WTC11 (cell line): ENCODE measurements at regions not wholly inside any gene's neighbourhood (a gene's known extent, or its start where the extent isn't known, plus 50 kb on each side); places are given as distances from the start of the nearest gene placed in this dataset.

Experiments
- ATAC-seq: fragments of 200-7000 bp; cut with Tn5 transposase; 2 replicates; pipeline ENCODE4 v1.10.0; 2021; ENCODE audit warnings: mild to moderate bottlenecking, moderate library complexity
- CTCF ChIA-PET: fragments of 300-600 bp; sonication (Branson Sonifier 250); formaldehyde crosslinking; loops from one replicate; lab custom pipeline; 2021; ENCODE audit warnings: antibody characterized with exemption; lab: Charles Lee
- POLR2A ChIA-PET: fragments of 350-600 bp; sonication (Branson Sonifier 250); formaldehyde crosslinking; loops from one replicate; lab custom pipeline; 2021; ENCODE audit warnings: antibody characterized with exemption; lab: Charles Lee
- DNase-seq: peaks from one replicate; pipeline ENCODE4 v3.0.0; 2021; ENCODE audit warnings: low spot score
- H3K27ac Mint-ChIP-seq: 2 replicates; pipeline ENCODE4 v1.8.0; 2021; ENCODE audit warnings: mixed read lengths
- H3K27me3 Mint-ChIP-seq: 2 replicates; pipeline ENCODE4 v1.8.0; 2021; ENCODE audit warnings: low read depth, mild to moderate bottlenecking, moderate library complexity, mixed read lengths
- H3K36me3 Mint-ChIP-seq: 2 replicates; pipeline ENCODE4 v1.8.0; 2021; ENCODE audit warnings: mixed read lengths
- H3K4me1 Mint-ChIP-seq: 2 replicates; pipeline ENCODE4 v1.8.0; 2022; ENCODE audit warnings: mixed read lengths
- H3K4me3 Mint-ChIP-seq: 2 replicates; pipeline ENCODE4 v1.8.0; 2021; ENCODE audit warnings: mild to moderate bottlenecking, moderate library complexity, mixed read lengths
- H3K9me3 Mint-ChIP-seq: 2 replicates; pipeline ENCODE4 v1.8.0; 2021; ENCODE audit warnings: mixed read lengths
- CBFB ChIP-seq: sonication (generic); formaldehyde crosslinking; IDR thresholded peaks from 2 replicates; pipeline ENCODE4 v1.8.1; 2022; ENCODE audit warnings: mild to moderate bottlenecking, low read depth, missing genetic modification reagents
- EMX1 ChIP-seq: fragments of 250-450 bp; sonication (Bioruptor Pico); IDR thresholded peaks from 2 replicates; pipeline ENCODE4 v1.8.0; 2021; ENCODE audit warnings: mild to moderate bottlenecking
- FOXK1 ChIP-seq: sonication (generic); formaldehyde crosslinking; IDR thresholded peaks from 2 replicates; pipeline ENCODE4 v1.8.0; 2022; ENCODE audit warnings: mild to moderate bottlenecking, moderate library complexity, missing genetic modification reagents
- FOXP1 ChIP-seq: sonication (generic); formaldehyde crosslinking; IDR thresholded peaks from 2 replicates; pipeline ENCODE4 v1.8.0; 2022; ENCODE audit warnings: missing genetic modification reagents, mild to moderate bottlenecking, moderate library complexity, borderline replicate concordance
- NFATC4 ChIP-seq: fragments of 250-450 bp; sonication (Bioruptor Pico); IDR thresholded peaks from 2 replicates; pipeline ENCODE4 v1.9.0; 2021; ENCODE audit warnings: mild to moderate bottlenecking
- NR1H2 ChIP-seq: sonication (generic); formaldehyde crosslinking; IDR thresholded peaks from 2 replicates; pipeline ENCODE4 v1.9.0; 2021; ENCODE audit warnings: mild to moderate bottlenecking, moderate library complexity, missing genetic modification reagents
- RORB ChIP-seq: fragments of 250-450 bp; sonication (Bioruptor Pico); IDR thresholded peaks from 2 replicates; pipeline ENCODE4 v1.9.0; 2021; ENCODE audit warnings: mild to moderate bottlenecking
- SMAD3 ChIP-seq: sonication (generic); formaldehyde crosslinking; IDR thresholded peaks from 2 replicates; pipeline ENCODE4 v1.8.0; 2022; ENCODE audit warnings: missing genetic modification reagents, mild to moderate bottlenecking, borderline replicate concordance
- TEAD1 ChIP-seq: sonication (generic); formaldehyde crosslinking; IDR thresholded peaks from 2 replicates; pipeline ENCODE4 v1.8.0; 2022; ENCODE audit warnings: mild to moderate bottlenecking, missing genetic modification reagents
- TEAD4 ChIP-seq: sonication (generic); formaldehyde crosslinking; IDR thresholded peaks from 2 replicates; pipeline ENCODE4 v1.8.0; 2022; ENCODE audit warnings: mild to moderate bottlenecking, missing genetic modification reagents
- ZNF219 ChIP-seq: sonication (generic); formaldehyde crosslinking; IDR thresholded peaks from 2 replicates; pipeline ENCODE4 v1.8.0; 2023; ENCODE audit warnings: missing genetic modification reagents, mild to moderate bottlenecking, borderline replicate concordance
- ZNF232 ChIP-seq: sonication (generic); formaldehyde crosslinking; IDR thresholded peaks from 2 replicates; pipeline ENCODE4 v1.8.0; 2022; ENCODE audit warnings: mild to moderate bottlenecking, missing genetic modification reagents
- ZNF263 ChIP-seq: sonication (generic); formaldehyde crosslinking; IDR thresholded peaks from 2 replicates; pipeline ENCODE4 v1.8.1; 2022; ENCODE audit warnings: low read depth, mild to moderate bottlenecking, moderate library complexity, missing genetic modification reagents
- ZNF317 ChIP-seq: sonication (generic); formaldehyde crosslinking; IDR thresholded peaks from 2 replicates; pipeline ENCODE4 v1.8.1; 2023; ENCODE audit warnings: low read depth, mild to moderate bottlenecking, moderate library complexity, missing genetic modification reagents, borderline replicate concordance
- ZNF396 ChIP-seq: fragments of 250-450 bp; sonication (Bioruptor Pico); IDR thresholded peaks from 2 replicates; pipeline ENCODE4 v1.8.0; 2021; ENCODE audit warnings: mild to moderate bottlenecking, moderate library complexity, borderline replicate concordance
- ZNF423 ChIP-seq: fragments of 250-450 bp; sonication (Bioruptor Pico); IDR thresholded peaks from 2 replicates; pipeline ENCODE4 v2.1.2; 2022; ENCODE audit warnings: mild to moderate bottlenecking, moderate library complexity
- ZNF671 ChIP-seq: fragments of 250-450 bp; sonication (Bioruptor Pico); IDR thresholded peaks from 2 replicates; pipeline ENCODE4 v1.8.0; 2021; ENCODE audit warnings: mild to moderate bottlenecking
- TF ChIP-seq, protein P1 (sequence below): sonication (generic); formaldehyde crosslinking; IDR thresholded peaks from 2 replicates; pipeline ENCODE4 v1.8.1; 2023; ENCODE audit warnings: mild to moderate bottlenecking, missing genetic modification reagents
- TF ChIP-seq, protein P2 (sequence below): sonication (generic); formaldehyde crosslinking; IDR thresholded peaks from 2 replicates; pipeline ENCODE4 v1.8.0; 2022; ENCODE audit warnings: missing genetic modification reagents
- TF ChIP-seq, protein P3 (sequence below): sonication (generic); formaldehyde crosslinking; IDR thresholded peaks from 2 replicates; pipeline ENCODE4 v1.8.0; 2022; ENCODE audit warnings: mild to moderate bottlenecking, missing genetic modification reagents
- TF ChIP-seq, protein P4 (sequence below): fragments of 250-450 bp; sonication (Bioruptor Pico); IDR thresholded peaks from 2 replicates; pipeline ENCODE4 v2.1.2; 2022; ENCODE audit warnings: mild to moderate bottlenecking, moderate library complexity
- TF ChIP-seq, protein P5 (sequence below): sonication (generic); formaldehyde crosslinking; IDR thresholded peaks from 2 replicates; pipeline ENCODE4 v1.8.1; 2022; ENCODE audit warnings: mild to moderate bottlenecking, missing genetic modification reagents, moderate library complexity, borderline replicate concordance

DNA sequence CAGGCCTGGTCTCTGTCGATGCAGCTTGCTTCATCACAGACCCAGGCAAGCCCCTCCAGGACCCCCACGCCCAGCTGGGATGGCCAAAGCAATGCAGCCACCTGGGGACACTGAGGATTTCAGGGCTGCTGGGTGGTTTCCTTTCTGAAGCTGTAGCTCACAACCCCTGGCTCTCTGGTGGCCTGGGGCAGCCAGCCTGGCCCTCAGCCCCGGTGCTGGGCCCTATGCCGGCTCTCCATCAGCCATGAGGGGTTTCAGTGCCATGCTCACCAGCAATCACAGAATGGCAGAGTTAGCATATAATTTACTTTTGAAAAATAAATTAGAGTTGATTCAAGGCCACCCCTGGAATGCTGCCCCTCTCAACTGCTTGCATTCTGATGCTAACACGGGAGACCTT, 150.2 kb upstream of the UNC5B start (continued):
- TF ChIP-seq TEAD1 (no peak), ZNF423 (CRISPR knock-in tag) (no peak), CBFB (CRISPR knock-in tag) (no peak), FOXK1 (CRISPR knock-in tag) (no peak), TEAD4 (no peak)
- TF ChIP-seq, protein P1, sequence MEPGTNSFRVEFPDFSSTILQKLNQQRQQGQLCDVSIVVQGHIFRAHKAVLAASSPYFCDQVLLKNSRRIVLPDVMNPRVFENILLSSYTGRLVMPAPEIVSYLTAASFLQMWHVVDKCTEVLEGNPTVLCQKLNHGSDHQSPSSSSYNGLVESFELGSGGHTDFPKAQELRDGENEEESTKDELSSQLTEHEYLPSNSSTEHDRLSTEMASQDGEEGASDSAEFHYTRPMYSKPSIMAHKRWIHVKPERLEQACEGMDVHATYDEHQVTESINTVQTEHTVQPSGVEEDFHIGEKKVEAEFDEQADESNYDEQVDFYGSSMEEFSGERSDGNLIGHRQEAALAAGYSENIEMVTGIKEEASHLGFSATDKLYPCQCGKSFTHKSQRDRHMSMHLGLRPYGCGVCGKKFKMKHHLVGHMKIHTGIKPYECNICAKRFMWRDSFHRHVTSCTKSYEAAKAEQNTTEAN (CRISPR knock-in tag): no peak

DNA sequence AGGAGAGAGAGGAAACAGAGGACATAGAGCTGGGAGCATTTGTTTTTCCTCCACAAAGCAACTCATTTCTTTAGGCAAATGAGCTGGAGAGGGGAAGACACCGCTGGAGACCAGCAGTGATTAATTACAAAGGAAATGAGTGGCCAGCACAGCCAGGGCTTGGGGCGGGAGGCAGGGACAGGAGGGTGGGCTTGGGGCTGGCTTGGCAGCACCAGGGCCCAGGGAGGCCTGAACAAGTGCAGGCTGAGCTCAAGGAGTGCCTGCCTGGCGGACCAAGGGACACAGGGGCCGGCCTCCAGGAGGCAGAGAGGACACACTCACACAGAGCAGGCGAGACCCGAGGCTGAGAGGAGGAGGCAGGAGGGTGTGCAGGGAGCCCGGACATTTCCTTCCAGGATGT, 149.0 kb upstream of the UNC5B start:
- Mint-ChIP-seq H3K27me3 (no peaks in the 10 kb centered on the region), H3K9me3 (no peaks in the 10 kb centered on the region), H3K4me1 (peaks cover 21% of the 10 kb centered on the region), H3K36me3 (no peaks in the 10 kb centered on the region), H3K4me3 (no peak overlapping the region), H3K27ac (no peak overlapping the region)
- no peak for ATAC-seq
- CTCF ChIA-PET: interaction anchor here (1.1 to 5.0 kb wide), 13 partner anchors 10 to 221 kb away, joined by 3 to 40 read pairs (median 7); no protein-coding TSS in a partner anchor
- TF ChIP-seq FOXP1 (CRISPR knock-in tag): no peak
- TF ChIP-seq RORB (CRISPR knock-in tag): no peak
- TF ChIP-seq ZNF671: no peak
- no peak for TF ChIP-seq NR1H2 (CRISPR knock-in tag)
- TF ChIP-seq ZNF219 (CRISPR knock-in tag): no peak
- no peak for TF ChIP-seq EMX1 (CRISPR knock-in tag)
- TF ChIP-seq, protein P2, sequence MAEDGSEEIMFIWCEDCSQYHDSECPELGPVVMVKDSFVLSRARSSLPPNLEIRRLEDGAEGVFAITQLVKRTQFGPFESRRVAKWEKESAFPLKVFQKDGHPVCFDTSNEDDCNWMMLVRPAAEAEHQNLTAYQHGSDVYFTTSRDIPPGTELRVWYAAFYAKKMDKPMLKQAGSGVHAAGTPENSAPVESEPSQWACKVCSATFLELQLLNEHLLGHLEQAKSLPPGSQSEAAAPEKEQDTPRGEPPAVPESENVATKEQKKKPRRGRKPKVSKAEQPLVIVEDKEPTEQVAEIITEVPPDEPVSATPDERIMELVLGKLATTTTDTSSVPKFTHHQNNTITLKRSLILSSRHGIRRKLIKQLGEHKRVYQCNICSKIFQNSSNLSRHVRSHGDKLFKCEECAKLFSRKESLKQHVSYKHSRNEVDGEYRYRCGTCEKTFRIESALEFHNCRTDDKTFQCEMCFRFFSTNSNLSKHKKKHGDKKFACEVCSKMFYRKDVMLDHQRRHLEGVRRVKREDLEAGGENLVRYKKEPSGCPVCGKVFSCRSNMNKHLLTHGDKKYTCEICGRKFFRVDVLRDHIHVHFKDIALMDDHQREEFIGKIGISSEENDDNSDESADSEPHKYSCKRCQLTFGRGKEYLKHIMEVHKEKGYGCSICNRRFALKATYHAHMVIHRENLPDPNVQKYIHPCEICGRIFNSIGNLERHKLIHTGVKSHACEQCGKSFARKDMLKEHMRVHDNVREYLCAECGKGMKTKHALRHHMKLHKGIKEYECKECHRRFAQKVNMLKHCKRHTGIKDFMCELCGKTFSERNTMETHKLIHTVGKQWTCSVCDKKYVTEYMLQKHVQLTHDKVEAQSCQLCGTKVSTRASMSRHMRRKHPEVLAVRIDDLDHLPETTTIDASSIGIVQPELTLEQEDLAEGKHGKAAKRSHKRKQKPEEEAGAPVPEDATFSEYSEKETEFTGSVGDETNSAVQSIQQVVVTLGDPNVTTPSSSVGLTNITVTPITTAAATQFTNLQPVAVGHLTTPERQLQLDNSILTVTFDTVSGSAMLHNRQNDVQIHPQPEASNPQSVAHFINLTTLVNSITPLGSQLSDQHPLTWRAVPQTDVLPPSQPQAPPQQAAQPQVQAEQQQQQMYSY (CRISPR knock-in tag): no peak
- TF ChIP-seq, protein P3, sequence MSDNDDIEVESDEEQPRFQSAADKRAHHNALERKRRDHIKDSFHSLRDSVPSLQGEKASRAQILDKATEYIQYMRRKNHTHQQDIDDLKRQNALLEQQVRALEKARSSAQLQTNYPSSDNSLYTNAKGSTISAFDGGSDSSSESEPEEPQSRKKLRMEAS (CRISPR knock-in tag): no peak
- no peak for TF ChIP-seq ZNF232 (CRISPR knock-in tag)
- no peak for TF ChIP-seq SMAD3 (CRISPR knock-in tag)
- TF ChIP-seq, protein P4, sequence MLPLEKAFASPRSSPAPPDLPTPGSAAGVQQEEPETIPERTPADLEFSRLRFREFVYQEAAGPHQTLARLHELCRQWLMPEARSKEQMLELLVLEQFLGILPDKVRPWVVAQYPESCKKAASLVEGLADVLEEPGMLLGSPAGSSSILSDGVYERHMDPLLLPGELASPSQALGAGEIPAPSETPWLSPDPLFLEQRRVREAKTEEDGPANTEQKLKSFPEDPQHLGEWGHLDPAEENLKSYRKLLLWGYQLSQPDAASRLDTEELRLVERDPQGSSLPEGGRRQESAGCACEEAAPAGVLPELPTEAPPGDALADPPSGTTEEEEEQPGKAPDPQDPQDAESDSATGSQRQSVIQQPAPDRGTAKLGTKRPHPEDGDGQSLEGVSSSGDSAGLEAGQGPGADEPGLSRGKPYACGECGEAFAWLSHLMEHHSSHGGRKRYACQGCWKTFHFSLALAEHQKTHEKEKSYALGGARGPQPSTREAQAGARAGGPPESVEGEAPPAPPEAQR (CRISPR knock-in tag): no peak
- no peak for TF ChIP-seq ZNF317 (CRISPR knock-in tag)
- no peak for TF ChIP-seq NFATC4
- TF ChIP-seq ZNF263 (CRISPR knock-in tag): no peak
- no peak for TF ChIP-seq ZNF396 (CRISPR knock-in tag)
- TF ChIP-seq, protein P5, sequence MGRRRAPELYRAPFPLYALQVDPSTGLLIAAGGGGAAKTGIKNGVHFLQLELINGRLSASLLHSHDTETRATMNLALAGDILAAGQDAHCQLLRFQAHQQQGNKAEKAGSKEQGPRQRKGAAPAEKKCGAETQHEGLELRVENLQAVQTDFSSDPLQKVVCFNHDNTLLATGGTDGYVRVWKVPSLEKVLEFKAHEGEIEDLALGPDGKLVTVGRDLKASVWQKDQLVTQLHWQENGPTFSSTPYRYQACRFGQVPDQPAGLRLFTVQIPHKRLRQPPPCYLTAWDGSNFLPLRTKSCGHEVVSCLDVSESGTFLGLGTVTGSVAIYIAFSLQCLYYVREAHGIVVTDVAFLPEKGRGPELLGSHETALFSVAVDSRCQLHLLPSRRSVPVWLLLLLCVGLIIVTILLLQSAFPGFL (CRISPR knock-in tag): no peak
- no peak for DNase-seq
- POLR2A ChIA-PET: interaction anchor here (0.5 kb wide), 1 partner anchor 36 kb away, joined by 3 read pairs; no protein-coding TSS in a partner anchor
